Activated CD8-positive, alpha-beta memory T cell treated with anti-CD3 and anti-CD28 coated beads for 4 hours (primary cell): ENCODE measurements at regions not wholly inside any gene's neighbourhood (a gene's known extent, or its start where the extent isn't known, plus 50 kb on each side); places are given as distances from the start of the nearest gene placed in this dataset.

Experiments used
- DNase-seq, 2 donors: peaks; one replicate each; pipeline ENCODE4 v3.0.0-alpha.2; 2020; ENCODE audit warnings: low read depth in 2 of 2

- DNase-seq: no peak
Observed at GRCh38 chr14:87170179-87170578, 822.8 kb downstream of the GALC start.

GRCh38 chr14:87169362-87169761 is 823.6 kb downstream of the GALC start:
- DNase-seq: no peak

GRCh38 chr14:87161502-87161901 is 831.5 kb downstream of the GALC start:
- no peak for DNase-seq

GRCh38 chr14:87160989-87161388 is 832.0 kb downstream of the GALC start:
- no peak for DNase-seq

GRCh38 chr14:87158283-87158682 is 834.7 kb downstream of the GALC start:
- no peak for DNase-seq

GRCh38 chr14:87156878-87157277 is 836.1 kb downstream of the GALC start:
- DNase-seq: no peak

- no peak for DNase-seq
Observed at GRCh38 chr14:87155856-87156488, 837.0 kb downstream of the GALC start.

GRCh38 chr14:87153901-87154300 is 839.1 kb downstream of the GALC start:
- no peak for DNase-seq

- no peak for DNase-seq
Observed at GRCh38 chr14:87153391-87153790, 839.6 kb downstream of the GALC start.

GRCh38 chr14:87152693-87153092 is 840.3 kb downstream of the GALC start:
- DNase-seq: no peak

GRCh38 chr14:87149583-87150354 is 843.2 kb downstream of the GALC start:
- DNase-seq: no peak

- no peak for DNase-seq
Observed at GRCh38 chr14:87148655-87149054, 844.3 kb downstream of the GALC start.

GRCh38 chr14:87142551-87143211 is 850.3 kb downstream of the GALC start:
- DNase-seq: no peak

GRCh38 chr14:87141801-87142200 is 851.2 kb downstream of the GALC start:
- no peak for DNase-seq

GRCh38 chr14:87139299-87139698 is 853.7 kb downstream of the GALC start:
- no peak for DNase-seq

- DNase-seq: no peak
Observed at GRCh38 chr14:87133073-87133801, 859.7 kb downstream of the GALC start.

- DNase-seq: no peak
Observed at GRCh38 chr14:87131879-87132278, 861.1 kb downstream of the GALC start.

- DNase-seq: no peak
Observed at GRCh38 chr14:87122166-87122565, 870.8 kb downstream of the GALC start.

GRCh38 chr14:87121716-87122115 is 871.3 kb downstream of the GALC start:
- DNase-seq: no peak

GRCh38 chr14:87115234-87115633 is 877.7 kb downstream of the GALC start:
- no peak for DNase-seq

GRCh38 chr14:87113286-87113685 is 879.7 kb downstream of the GALC start:
- no peak for DNase-seq

- no peak for DNase-seq
Observed at GRCh38 chr14:87111741-87112140, 881.2 kb downstream of the GALC start.
